ENCODE measurements at regions not wholly inside any gene's neighbourhood (a gene's known extent, or its start where the extent isn't known, plus 50 kb on each side); places are given as distances from the start of the nearest gene placed in this dataset.

- peaks cover 2% of the 10 kb centered on the region for H3K4me1 Mint-ChIP-seq
- no peak overlapping the region for H3K27ac Mint-ChIP-seq
- intact Hi-C loops (cut with micrococcal nuclease), result no loop called here
- H3K27me3 Mint-ChIP-seq, result no peaks in the 10 kb centered on the region
- no peak for TF ChIP-seq CTCF (IDR thresholded peaks at IDR 0.05)
- ATAC-seq (ENCODE audit: low read depth), result no peak
- POLR2A ChIA-PET, result no interaction called here
- DNase-seq, result no peak
- no peaks in the 10 kb centered on the region for H3K36me3 Mint-ChIP-seq (ENCODE audit: low read depth)
- H3K9me3 Mint-ChIP-seq, result peaks cover under 1% of the 10 kb centered on the region
- H3K4me3 Mint-ChIP-seq, result no peak overlapping the region
- CTCF ChIA-PET, result no interaction called here
Observed at GRCh38 chr9:79924836-79925235, 353.1 kb downstream of the TLE4 start.

GRCh38 chr9:79917421-79917820, 345.7 kb downstream of the TLE4 start:
- ChIA-PET CTCF (no interaction called here), POLR2A (no interaction called here)
- H3K27me3 Mint-ChIP-seq, result no peaks in the 10 kb centered on the region
- no peak overlapping the region for H3K4me3 Mint-ChIP-seq
- H3K4me1 Mint-ChIP-seq, result peaks cover 2% of the 10 kb centered on the region
- intact Hi-C loops (cut with micrococcal nuclease), result no loop called here
- peaks cover 5% of the 10 kb centered on the region for H3K9me3 Mint-ChIP-seq
- ATAC-seq (ENCODE audit: low read depth) (no peak), DNase-seq (no peak)
- no peak for TF ChIP-seq CTCF (IDR thresholded peaks at IDR 0.05)
- no peaks in the 10 kb centered on the region for H3K36me3 Mint-ChIP-seq (ENCODE audit: low read depth)
- no peak overlapping the region for H3K27ac Mint-ChIP-seq

GRCh38 chr9:79913867-79914266, 342.1 kb downstream of the TLE4 start:
- Mint-ChIP-seq H3K4me3 (no peak overlapping the region), H3K36me3 (ENCODE audit: low read depth) (no peaks in the 10 kb centered on the region), H3K4me1 (no peaks in the 10 kb centered on the region), H3K27me3 (no peaks in the 10 kb centered on the region), H3K9me3 (peaks cover 1% of the 10 kb centered on the region), H3K27ac (no peak overlapping the region)
- DNase-seq (no peak), ATAC-seq (ENCODE audit: low read depth) (no peak)
- POLR2A ChIA-PET, result no interaction called here
- intact Hi-C loops (cut with micrococcal nuclease), result no loop called here
- CTCF ChIA-PET, result no interaction called here
- TF ChIP-seq CTCF (IDR thresholded peaks at IDR 0.05), result no peak

GRCh38 chr9:79912318-79913070, 340.7 kb downstream of the TLE4 start:
- Mint-ChIP-seq H3K9me3 (peaks cover 2% of the 10 kb centered on the region), H3K27me3 (no peaks in the 10 kb centered on the region), H3K36me3 (ENCODE audit: low read depth) (peaks cover 2% of the 10 kb centered on the region), H3K27ac (no peak overlapping the region), H3K4me3 (no peak overlapping the region), H3K4me1 (no peaks in the 10 kb centered on the region)
- CTCF ChIA-PET, result interaction anchor here (1.5 kb wide), 1 partner anchor 9 kb away, joined by 3 read pairs; no protein-coding TSS in a partner anchor
- POLR2A ChIA-PET, result no interaction called here
- DNase-seq (no peak), ATAC-seq (ENCODE audit: low read depth) (no peak)
- intact Hi-C loops (cut with micrococcal nuclease), result no loop called here
- no peak for TF ChIP-seq CTCF (IDR thresholded peaks at IDR 0.05)

GRCh38 chr9:79911724-79912123, 340.0 kb downstream of the TLE4 start:
- H3K9me3 Mint-ChIP-seq, result peaks cover 2% of the 10 kb centered on the region
- H3K4me1 Mint-ChIP-seq, result no peaks in the 10 kb centered on the region
- no peak for ATAC-seq (ENCODE audit: low read depth)
- POLR2A ChIA-PET, result no interaction called here
- intact Hi-C loops (cut with micrococcal nuclease), result no loop called here
- no peak overlapping the region for H3K4me3 Mint-ChIP-seq
- CTCF ChIA-PET, result interaction anchor here (1.5 kb wide), 1 partner anchor 8 kb away, joined by 3 read pairs; no protein-coding TSS in a partner anchor
- no peak for DNase-seq
- H3K36me3 Mint-ChIP-seq (ENCODE audit: low read depth), result peaks cover 2% of the 10 kb centered on the region
- H3K27me3 Mint-ChIP-seq, result no peaks in the 10 kb centered on the region
- TF ChIP-seq CTCF (IDR thresholded peaks at IDR 0.05), result no peak
- H3K27ac Mint-ChIP-seq, result no peak overlapping the region

All from activated B cell treated with CpG ODN at 0.5 μM for 24 hours (primary cell).